VCaP (cell line): ENCODE measurements at regions not wholly inside any gene's neighbourhood (a gene's known extent, or its start where the extent isn't known, plus 50 kb on each side); places are given as distances from the start of the nearest gene placed in this dataset.
"Not testable (repeated sequence)": the region's sequence is repeated elsewhere in the genome, so short reads cannot be mapped to it uniquely, and the experiment has no call there.

Experiments
- H3K27ac ChIP-seq: fragments of 450-650 bp; 2 replicates; pipeline ENCODE4 v1.5.1; 2017
- TF ChIP-seq, protein P1 (sequence below): fragments of 450-650 bp; conservative IDR thresholded peaks from 2 replicates; pipeline ENCODE4 v1.5.1; 2017; ENCODE audit warnings: mild to moderate bottlenecking, moderate library complexity

GRCh38 chr2:85950743-85951142 lies 62.0 kb upstream of the ST3GAL5 start:
- TF ChIP-seq, protein P1, sequence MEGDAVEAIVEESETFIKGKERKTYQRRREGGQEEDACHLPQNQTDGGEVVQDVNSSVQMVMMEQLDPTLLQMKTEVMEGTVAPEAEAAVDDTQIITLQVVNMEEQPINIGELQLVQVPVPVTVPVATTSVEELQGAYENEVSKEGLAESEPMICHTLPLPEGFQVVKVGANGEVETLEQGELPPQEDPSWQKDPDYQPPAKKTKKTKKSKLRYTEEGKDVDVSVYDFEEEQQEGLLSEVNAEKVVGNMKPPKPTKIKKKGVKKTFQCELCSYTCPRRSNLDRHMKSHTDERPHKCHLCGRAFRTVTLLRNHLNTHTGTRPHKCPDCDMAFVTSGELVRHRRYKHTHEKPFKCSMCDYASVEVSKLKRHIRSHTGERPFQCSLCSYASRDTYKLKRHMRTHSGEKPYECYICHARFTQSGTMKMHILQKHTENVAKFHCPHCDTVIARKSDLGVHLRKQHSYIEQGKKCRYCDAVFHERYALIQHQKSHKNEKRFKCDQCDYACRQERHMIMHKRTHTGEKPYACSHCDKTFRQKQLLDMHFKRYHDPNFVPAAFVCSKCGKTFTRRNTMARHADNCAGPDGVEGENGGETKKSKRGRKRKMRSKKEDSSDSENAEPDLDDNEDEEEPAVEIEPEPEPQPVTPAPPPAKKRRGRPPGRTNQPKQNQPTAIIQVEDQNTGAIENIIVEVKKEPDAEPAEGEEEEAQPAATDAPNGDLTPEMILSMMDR = no peak

DNA sequence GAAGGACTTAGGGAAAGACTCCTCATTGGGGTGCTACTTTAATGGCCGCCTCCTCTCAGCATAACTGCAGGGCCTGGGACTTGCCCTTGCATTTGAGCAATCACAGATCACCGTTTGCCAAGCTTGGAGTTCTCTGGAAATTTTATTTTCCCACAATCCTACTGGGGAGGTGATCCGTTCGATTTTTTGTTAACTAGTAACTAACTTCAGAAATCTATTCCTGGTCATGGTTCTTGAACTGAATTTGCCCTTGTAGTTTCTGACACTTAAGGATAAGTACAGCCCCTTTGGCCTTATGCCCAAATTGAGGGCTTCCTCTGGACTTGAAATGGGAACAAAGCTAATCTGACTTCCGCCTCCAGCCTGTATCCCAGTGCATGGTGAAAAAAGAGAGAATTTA lies 60.5 kb upstream of the ST3GAL5 start:
- H3K27ac ChIP-seq = no peak overlapping the region
- TF ChIP-seq, protein P1 = no peak

More at GRCh38 chr2:85950743-85951142, 62.0 kb upstream of the ST3GAL5 start:
- no peak overlapping the region for H3K27ac ChIP-seq

DNA sequence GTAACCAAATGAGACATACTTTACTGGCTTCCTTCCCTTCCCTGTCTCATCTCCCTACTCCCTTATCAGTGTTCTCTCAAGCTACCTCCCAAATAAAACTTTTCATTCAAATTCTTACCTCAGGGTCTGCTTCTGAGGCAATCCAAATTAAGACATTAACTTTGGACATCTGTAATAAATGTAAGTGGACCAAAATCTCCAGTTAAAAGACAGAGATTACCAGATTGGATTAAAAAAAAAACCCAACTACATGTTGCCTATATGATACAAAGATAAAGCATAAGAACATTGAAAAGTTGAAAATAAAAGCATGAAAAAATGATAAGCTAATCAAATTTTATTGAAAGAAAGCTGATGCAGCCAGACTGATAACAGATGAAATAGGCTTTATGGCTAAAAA lies 58.8 kb upstream of the ST3GAL5 start:
- TF ChIP-seq, protein P1 = no peak
- H3K27ac ChIP-seq = no peak overlapping the region

DNA sequence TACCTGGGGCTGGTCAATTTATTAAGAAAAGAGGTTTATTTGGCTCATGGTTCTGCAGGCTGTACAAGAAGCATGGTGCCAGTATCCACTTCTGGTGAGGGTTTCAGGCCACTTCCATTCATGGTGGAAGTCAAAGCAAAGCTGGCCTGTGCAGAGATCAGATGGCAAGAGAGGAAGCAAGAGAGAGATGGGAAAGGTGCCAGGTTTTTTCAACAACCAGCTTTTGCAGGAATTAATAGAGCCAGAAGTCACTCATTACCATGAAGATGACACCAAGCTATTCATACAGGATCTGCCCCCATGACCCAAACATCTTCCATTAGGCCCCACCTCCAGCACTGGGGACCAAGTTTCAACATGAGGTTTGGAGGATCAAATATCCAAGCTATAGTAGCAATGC lies 56.8 kb upstream of the ST3GAL5 start:
- no peak overlapping the region for H3K27ac ChIP-seq
- TF ChIP-seq, protein P1 = no peak

DNA sequence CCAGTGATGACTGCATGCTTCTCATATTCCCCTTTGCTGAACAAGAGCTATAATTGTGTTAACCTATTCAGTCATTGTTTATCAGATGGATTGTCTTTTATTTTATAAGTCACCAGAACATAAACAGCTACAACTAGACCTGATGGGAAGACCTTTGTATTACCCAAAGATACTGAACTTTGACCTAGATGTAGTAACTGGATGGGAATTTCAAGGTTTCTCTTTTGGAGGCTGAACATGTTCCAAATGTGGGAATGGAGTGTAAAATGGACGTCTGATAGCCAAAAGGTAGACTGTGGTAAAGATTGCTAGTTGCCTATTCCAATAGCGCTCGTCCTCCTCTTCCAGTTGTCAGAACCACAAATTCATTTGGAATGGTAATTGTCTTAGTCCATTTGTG lies 56.4 kb upstream of the ST3GAL5 start:
- TF ChIP-seq, protein P1 = no peak
- no peak overlapping the region for H3K27ac ChIP-seq

DNA sequence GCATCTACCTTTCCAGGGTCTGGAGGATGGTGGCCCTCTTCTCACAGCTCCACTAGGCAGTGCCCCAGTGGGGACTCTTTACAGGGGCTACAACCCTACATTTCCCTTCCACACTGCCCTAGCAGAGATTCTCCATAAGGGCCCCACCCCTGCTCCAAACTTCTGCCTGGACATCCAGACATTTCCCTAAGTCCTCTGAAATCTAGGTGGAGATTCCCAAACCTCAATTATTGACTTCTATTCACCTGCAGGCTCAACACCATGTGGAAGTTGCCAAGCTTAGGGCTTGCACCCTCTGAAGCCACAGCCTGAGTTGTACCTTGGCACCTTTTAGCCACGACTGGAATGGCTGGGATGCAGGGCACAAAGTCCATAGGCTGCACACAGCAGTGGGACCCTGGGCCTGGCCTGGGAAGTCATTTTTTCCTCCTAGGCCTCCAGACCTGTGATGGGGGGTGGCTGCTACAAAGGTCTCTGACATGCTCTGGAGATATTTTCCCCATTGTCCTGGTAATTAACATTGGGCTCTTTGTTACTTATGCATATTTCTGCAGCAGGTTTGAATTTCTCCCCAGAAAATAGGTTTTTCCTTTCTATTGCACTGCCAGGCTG lies 53.7 kb upstream of the ST3GAL5 start:
- TF ChIP-seq, protein P1 = no peak
- H3K27ac ChIP-seq = no peak overlapping the region

GRCh38 chr2:85941490-85941889 lies 52.7 kb upstream of the ST3GAL5 start:
- H3K27ac ChIP-seq = not testable (repeated sequence)

DNA sequence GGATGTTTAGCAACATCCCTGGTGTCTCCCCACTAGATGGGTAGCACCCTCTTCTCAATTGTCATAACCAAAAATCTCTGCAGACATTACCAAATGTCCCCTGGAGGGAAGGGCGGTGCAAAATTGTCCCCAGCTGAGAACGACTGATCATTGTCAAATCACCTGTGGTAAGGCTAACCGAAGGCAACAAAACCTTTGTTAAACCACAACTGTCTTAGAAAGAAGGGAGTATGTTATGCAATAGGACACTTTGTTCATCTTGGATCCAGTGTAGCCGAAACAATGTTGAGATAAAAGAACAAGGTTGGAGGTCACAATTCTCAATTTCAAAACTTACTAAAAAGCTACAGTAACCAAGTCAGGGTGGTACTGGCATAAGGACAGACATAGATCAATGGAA lies 50.3 kb upstream of the ST3GAL5 start:
- TF ChIP-seq, protein P1 = no peak
- no peak overlapping the region for H3K27ac ChIP-seq
